HUES64 (cell line): ENCODE measurements at regions not wholly inside any gene's neighbourhood (a gene's known extent, or its start where the extent isn't known, plus 50 kb on each side); places are given as distances from the start of the nearest gene placed in this dataset.

ENCODE experiments used
- H3K27ac ChIP-seq: 2 replicates; pipeline ENCODE4 v1.7.0; 2013; ENCODE audit warnings: low read depth, low read length, inconsistent platforms
- H3K27me3 ChIP-seq: 2 replicates; pipeline ENCODE4 v1.6.1; 2013; ENCODE audit warnings: mild to moderate bottlenecking, low read length; ENCODE audit not compliant: insufficient read depth
- H3K36me3 ChIP-seq: 2 replicates; pipeline ENCODE4 v1.6.1; 2013; ENCODE audit warnings: mild to moderate bottlenecking, low read length; ENCODE audit not compliant: insufficient read depth
- H3K4me1 ChIP-seq: 2 replicates; pipeline ENCODE4 v1.6.1; 2013; ENCODE audit warnings: mild to moderate bottlenecking, low read length, moderate library complexity; ENCODE audit not compliant: insufficient read depth
- H3K4me3 ChIP-seq: 2 replicates; pipeline ENCODE4 v1.5.1; 2013; ENCODE audit warnings: mild to moderate bottlenecking, low read length, moderate library complexity
- H3K9ac ChIP-seq: 2 replicates; pipeline ENCODE4 v1.6.1; 2013; ENCODE audit warnings: mild to moderate bottlenecking, low read depth, low read length
- H3K9me3 ChIP-seq: 2 replicates; pipeline ENCODE4 v1.6.1; 2013; ENCODE audit warnings: low read depth, low read length; ENCODE audit not compliant: insufficient read depth
- WGBS: fragments of 150-250, 120-280 bp; methylation state at CpG from one replicate; pipeline ENCODE4 v1.1.7; 2013; ENCODE audit warnings: missing lambda C conversion rate; 5-methylcytosine and 5-hydroxymethylcytosine counted together

- 91% methylated on average over 9 of the region's 9 CpGs for WGBS
- no peak overlapping the region for H3K27ac ChIP-seq
- H3K4me1 ChIP-seq, result no peaks in the 10 kb centered on the region
- no peak overlapping the region for H3K9ac ChIP-seq
- H3K27me3 ChIP-seq, result no peaks in the 10 kb centered on the region
- no peaks in the 10 kb centered on the region for H3K9me3 ChIP-seq
- no peak overlapping the region for H3K4me3 ChIP-seq
- no peaks in the 10 kb centered on the region for H3K36me3 ChIP-seq
These were observed 86.3 kb upstream of the HIVEP1 start for GRCh38 chr6:11925805-11926204.

DNA sequence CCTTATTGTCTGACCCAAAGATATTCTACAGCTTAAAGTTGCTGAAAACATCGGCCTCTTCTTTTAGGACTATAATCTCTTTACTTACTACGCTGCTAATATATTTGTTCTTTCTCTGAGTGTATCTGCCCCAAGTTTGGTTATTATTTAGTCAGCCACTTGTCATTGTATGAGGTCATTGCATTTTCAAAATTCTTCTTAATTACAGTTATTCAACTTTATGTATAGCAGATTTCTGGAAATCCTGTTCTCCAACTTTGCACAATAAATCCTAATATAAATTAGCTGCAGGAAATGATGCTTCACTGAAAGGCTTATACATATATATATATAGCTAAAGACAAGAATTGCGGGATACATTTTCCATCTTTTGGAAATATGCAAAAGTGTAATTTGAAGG is 88.5 kb upstream of the HIVEP1 start:
- WGBS, result 100% methylated on average over 1 of the region's 3 CpGs
- H3K9ac ChIP-seq, result no peak overlapping the region
- no peak overlapping the region for H3K4me3 ChIP-seq

GRCh38 chr6:11922901-11923300 is 89.2 kb upstream of the HIVEP1 start:
- H3K9ac ChIP-seq, result no peak overlapping the region
- 66% methylated on average over 2 of the region's 2 CpGs for WGBS
- no peak overlapping the region for H3K27ac ChIP-seq
- H3K27me3 ChIP-seq, result no peaks in the 10 kb centered on the region
- H3K36me3 ChIP-seq, result no peaks in the 10 kb centered on the region
- H3K9me3 ChIP-seq, result no peaks in the 10 kb centered on the region
- peaks cover 13% of the 10 kb centered on the region; the same call in 1 of the 2 replicates for H3K4me1 ChIP-seq
- H3K4me3 ChIP-seq, result no peak overlapping the region

More for the DNA sequence above, 88.5 kb upstream of the HIVEP1 start:
- Histone ChIP-seq H3K4me1 (peaks cover 12% of the 10 kb centered on the region; the same call in 1 of the 2 replicates), H3K9me3 (no peaks in the 10 kb centered on the region), H3K36me3 (no peaks in the 10 kb centered on the region), H3K27ac (no peak overlapping the region), H3K27me3 (no peaks in the 10 kb centered on the region)

GRCh38 chr6:11921751-11922150 is 90.4 kb upstream of the HIVEP1 start:
- Histone ChIP-seq H3K27me3 (no peaks in the 10 kb centered on the region), H3K27ac (no peak overlapping the region)
- WGBS, result 91% methylated on average over 2 of the region's 2 CpGs

DNA sequence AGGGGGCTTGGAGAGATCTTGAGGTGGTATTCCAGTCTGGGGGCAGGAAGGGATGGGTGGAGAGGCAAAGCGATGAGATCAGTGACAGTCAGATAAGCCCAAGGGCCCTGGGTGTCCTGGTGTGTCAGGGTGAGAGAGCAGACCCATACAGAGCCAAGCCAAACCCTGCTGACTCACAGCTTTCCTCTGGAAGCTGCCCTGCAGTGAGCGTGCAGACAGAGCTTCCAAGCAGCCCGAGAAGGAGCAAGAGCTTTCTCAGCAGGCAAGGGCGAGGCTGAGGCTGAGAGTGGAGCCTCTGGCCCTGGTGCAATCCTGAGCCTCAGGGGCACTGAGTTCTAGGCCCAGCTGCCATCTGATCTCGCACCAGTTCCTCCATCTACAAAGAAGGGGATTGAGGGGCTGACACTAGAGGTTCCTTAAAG is 91.1 kb upstream of the HIVEP1 start:
- peaks cover 13% of the 10 kb centered on the region; the same call in 1 of the 2 replicates for H3K4me1 ChIP-seq
- no peaks in the 10 kb centered on the region for H3K36me3 ChIP-seq
- no peak overlapping the region for H3K9ac ChIP-seq
- no peaks in the 10 kb centered on the region for H3K9me3 ChIP-seq
- WGBS, result 64% methylated on average over 5 of the region's 5 CpGs
- no peak overlapping the region for H3K4me3 ChIP-seq
- H3K27ac ChIP-seq, result no peak overlapping the region
- H3K27me3 ChIP-seq, result no peaks in the 10 kb centered on the region

More at GRCh38 chr6:11921751-11922150, 90.4 kb upstream of the HIVEP1 start:
- Histone ChIP-seq H3K4me3 (no peak overlapping the region), H3K9me3 (no peaks in the 10 kb centered on the region), H3K36me3 (no peaks in the 10 kb centered on the region), H3K4me1 (peaks cover 13% of the 10 kb centered on the region; the same call in 1 of the 2 replicates), H3K9ac (no peak overlapping the region)

DNA sequence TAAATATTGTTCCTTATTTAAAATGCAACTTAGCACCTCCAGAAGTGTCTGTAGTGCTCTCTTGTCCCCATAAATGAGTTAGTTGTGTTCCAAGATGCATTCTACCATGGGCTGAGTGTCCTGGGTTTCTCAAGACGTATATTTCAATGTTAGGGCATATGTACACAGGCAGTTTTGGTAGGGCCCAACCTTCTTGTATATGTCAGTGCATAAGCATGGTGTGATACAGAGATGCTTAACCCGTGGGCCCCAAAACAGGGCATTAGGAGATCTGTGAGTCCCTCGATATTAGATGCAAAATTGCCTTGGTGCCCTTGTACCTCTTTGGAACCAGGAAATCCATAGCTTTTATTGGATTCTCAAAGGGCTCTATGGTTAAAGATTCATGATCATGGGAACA is 91.5 kb upstream of the HIVEP1 start:
- Histone ChIP-seq H3K9ac (no peak overlapping the region), H3K4me1 (peaks cover 13% of the 10 kb centered on the region; the same call in 1 of the 2 replicates), H3K4me3 (no peak overlapping the region), H3K27me3 (no peaks in the 10 kb centered on the region), H3K36me3 (no peaks in the 10 kb centered on the region), H3K9me3 (no peaks in the 10 kb centered on the region), H3K27ac (no peak overlapping the region)
- 93% methylated on average over 3 of the region's 3 CpGs for WGBS

DNA sequence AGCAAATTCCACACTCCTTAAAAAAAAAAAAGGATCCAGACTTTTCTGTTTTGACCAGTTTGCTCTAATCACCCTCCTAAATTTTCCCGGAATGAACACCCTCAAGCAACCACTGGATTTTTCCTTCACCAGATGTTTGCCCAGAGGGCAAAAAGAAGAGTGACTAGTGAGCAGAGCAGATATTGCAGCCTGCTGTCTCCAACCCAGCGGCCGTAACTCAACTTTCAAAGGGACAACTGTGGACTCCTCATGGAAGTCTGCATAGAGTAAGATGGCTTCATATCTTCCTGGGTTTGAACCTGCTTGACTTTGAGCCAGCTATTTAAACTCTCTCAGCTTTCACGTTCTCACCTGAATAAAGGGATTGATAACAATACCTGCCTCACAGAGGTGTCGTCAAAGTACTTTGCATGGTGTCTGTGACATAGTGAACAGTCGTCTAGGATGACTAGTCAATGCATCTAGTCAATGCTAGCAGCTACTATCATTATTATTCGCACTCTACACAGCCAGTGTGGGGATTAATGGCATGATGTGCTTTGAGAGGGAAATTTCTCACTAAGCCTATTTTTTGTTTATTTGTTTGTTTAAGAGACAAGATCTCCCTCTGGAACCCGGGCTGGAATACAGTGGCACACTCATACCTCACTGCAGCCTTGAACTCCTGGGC is 92.2 kb upstream of the HIVEP1 start:
- no peak overlapping the region for H3K9ac ChIP-seq
- WGBS, result 85% methylated on average over 7 of the region's 8 CpGs
- no peak overlapping the region for H3K4me3 ChIP-seq
- no peaks in the 10 kb centered on the region for H3K9me3 ChIP-seq
- no peak overlapping the region for H3K27ac ChIP-seq
- peaks cover 13% of the 10 kb centered on the region; the same call in 1 of the 2 replicates for H3K4me1 ChIP-seq
- no peaks in the 10 kb centered on the region for H3K27me3 ChIP-seq
- H3K36me3 ChIP-seq, result no peaks in the 10 kb centered on the region

DNA sequence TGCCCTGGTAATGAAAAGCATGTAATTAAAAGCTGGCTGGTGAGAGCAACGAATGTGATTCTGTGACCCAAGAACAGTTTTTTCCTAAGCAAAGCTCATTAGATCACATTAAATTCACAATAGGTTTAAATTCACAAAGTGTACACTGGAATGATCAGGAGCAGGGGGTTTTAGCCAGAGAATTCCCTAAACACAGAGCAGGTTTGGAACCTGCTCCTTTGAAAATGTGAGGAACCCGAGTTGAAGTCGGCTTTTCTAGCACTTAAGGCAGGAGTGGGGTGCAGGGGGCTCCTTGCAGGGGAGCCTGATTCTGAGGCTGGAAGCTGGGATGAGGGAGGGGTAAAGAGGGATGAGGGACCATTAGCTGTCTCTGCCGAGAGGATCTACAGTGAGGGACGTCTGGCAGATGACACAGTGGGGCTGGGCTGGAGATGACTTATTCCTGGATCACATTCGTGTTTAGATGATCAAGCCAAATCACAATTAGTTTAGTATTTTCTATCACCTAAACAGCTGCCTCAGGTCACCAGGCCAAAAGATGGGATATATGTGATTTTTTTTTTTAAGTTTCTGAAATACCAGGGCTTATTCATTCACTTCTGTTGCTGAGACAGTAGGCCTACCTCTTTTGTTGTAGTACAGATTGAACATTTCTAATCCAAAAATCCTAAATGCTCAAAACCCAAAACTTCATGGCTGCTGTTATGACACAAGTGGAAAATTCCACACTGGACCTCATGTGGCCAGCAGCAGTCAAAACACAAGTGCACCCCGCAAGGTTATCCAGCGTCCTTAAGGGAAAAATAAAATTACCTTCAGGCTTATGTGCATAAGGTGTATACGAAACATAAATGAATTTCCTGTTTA is 93.1 kb upstream of the HIVEP1 start:
- H3K27ac ChIP-seq, result no peak overlapping the region
- no peaks in the 10 kb centered on the region for H3K27me3 ChIP-seq
- H3K36me3 ChIP-seq, result no peaks in the 10 kb centered on the region
- 93% methylated on average over 8 of the region's 9 CpGs for WGBS
- no peak overlapping the region for H3K4me3 ChIP-seq
- H3K9me3 ChIP-seq, result no peaks in the 10 kb centered on the region
- H3K4me1 ChIP-seq, result peaks cover 13% of the 10 kb centered on the region; the same call in 1 of the 2 replicates
- H3K9ac ChIP-seq, result no peak overlapping the region

DNA sequence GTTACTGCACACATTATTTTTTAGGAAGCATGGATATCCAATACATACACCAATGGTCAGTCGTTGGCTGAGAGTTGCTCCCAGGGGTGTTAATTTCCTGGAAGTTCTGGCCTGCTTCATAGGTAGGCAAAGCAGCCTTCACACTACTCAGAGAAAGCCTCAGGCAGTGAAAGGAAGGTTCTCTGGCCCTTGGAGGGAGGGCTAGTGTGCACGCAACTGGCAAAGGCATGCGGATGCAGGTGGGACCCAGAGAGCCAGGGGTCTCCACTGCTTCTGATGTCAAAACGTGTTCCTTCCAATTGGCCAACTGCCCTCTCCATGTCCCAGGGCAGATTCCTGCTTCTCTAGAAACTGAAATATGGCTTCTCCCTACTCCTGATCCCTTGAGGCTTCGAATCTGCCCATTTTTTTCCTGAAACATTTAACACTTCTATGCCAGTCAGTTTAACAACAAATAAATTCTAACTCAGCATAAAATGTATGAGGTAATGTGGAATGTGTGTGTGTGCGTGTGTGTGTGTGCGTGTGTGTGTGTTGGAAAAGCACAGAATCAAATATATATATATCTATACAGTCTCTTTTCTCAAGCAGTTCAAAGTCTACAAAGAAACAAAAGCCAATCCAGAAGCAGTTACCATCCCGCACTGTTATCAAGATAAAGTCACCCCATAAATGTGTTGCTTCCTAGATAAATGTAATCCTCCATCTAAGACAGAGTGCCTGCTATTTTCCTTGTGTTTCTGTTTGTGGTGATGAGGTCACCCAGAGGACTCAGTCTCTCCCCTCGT is 94.0 kb upstream of the HIVEP1 start:
- Histone ChIP-seq H3K4me3 (no peak overlapping the region), H3K27ac (no peak overlapping the region)
- 90% methylated on average over 7 of the region's 9 CpGs for WGBS

DNA sequence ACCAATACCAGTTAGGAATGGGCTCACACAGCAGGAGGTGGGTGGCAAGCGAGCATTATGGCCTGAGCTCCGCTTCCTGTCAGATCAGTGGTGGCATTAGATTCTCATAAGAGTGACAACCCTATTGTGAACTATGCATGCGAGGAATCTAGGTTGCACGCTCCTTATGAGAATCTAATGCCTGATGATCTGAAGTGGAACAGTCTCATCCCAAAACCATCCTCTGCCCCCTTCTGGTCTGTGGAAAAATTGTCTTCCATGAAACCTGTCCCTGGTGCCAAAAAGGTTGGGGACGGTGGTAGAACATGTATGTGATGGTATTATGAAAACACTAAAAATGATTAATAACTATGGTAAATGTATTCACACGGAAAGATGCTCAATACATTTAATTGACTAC is 99.7 kb upstream of the HIVEP1 start:
- Histone ChIP-seq H3K4me3 (no peak overlapping the region), H3K27ac (no peak overlapping the region), H3K27me3 (no peaks in the 10 kb centered on the region), H3K36me3 (no peaks in the 10 kb centered on the region), H3K9me3 (peaks cover 11% of the 10 kb centered on the region), H3K9ac (no peak overlapping the region), H3K4me1 (no peaks in the 10 kb centered on the region)
- 97% methylated on average over 5 of the region's 6 CpGs for WGBS

More for the DNA sequence above, 94.0 kb upstream of the HIVEP1 start:
- peaks cover 13% of the 10 kb centered on the region; the same call in 1 of the 2 replicates for H3K4me1 ChIP-seq
- H3K36me3 ChIP-seq, result no peaks in the 10 kb centered on the region
- H3K27me3 ChIP-seq, result no peaks in the 10 kb centered on the region
- no peak overlapping the region for H3K9ac ChIP-seq
- H3K9me3 ChIP-seq, result no peaks in the 10 kb centered on the region

DNA sequence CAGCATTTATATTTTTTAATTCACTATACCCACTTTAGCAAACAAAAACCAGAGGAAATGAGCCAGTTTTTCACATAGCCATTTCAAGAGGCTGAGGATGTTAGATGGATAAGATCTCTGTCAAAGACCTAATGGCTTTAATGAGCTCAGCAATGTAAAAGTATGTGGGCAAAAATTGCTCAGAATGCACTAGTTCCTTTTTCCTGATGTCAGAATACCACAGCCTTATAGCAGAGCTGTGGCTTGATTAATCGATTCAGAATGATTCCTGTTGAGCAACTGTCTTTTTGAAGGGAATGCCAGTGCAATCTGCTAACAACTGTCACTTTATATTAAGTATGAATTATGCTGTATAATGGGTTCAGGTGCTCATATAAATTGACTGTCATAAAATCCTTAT is 100.6 kb upstream of the HIVEP1 start:
- Histone ChIP-seq H3K9me3 (peaks cover 11% of the 10 kb centered on the region), H3K27me3 (no peaks in the 10 kb centered on the region), H3K36me3 (no peaks in the 10 kb centered on the region), H3K9ac (no peak overlapping the region), H3K4me1 (no peaks in the 10 kb centered on the region), H3K27ac (no peak overlapping the region), H3K4me3 (no peak overlapping the region)
- WGBS, result 83% methylated on average over 1 of the region's 1 CpG
